NCI-H524 (cell line): ENCODE measurements at regions not wholly inside any gene's neighbourhood (a gene's known extent, or its start where the extent isn't known, plus 50 kb on each side); places are given as distances from the start of the nearest gene placed in this dataset.
A peak's percentile ranks its signal among the peaks of the same experiment; 100 is the strongest.
"Not testable (repeated sequence)": the region's sequence is repeated elsewhere in the genome, so short reads cannot be mapped to it uniquely, and the experiment has no call there.

ENCODE experiments used
- DNase-seq, 2 experiments: peaks; one replicate each; lab custom pipeline; 2025; lab: John Stamatoyannopoulos, UW

- DNase-seq, result no peak
These were observed 1236.6 kb downstream of the GATA3 start for GRCh38 chr10:9291081-9291480.

- peak in 1 of 2 experiments; percentile 33 for DNase-seq
These were observed 1239.7 kb downstream of the GATA3 start for GRCh38 chr10:9294132-9294663.

GRCh38 chr10:9294865-9295264 is 1240.4 kb downstream of the GATA3 start:
- peak in 1 of 2 experiments; percentile 53 for DNase-seq

GRCh38 chr10:9296190-9296589 is 1241.7 kb downstream of the GATA3 start:
- DNase-seq, result no peak

GRCh38 chr10:9297580-9297979 is 1243.1 kb downstream of the GATA3 start:
- no peak for DNase-seq

GRCh38 chr10:9299966-9300365 is 1245.5 kb downstream of the GATA3 start:
- no peak for DNase-seq

- peak in 1 of 2 experiments; percentile 0 for DNase-seq
These were observed 1246.7 kb downstream of the GATA3 start for GRCh38 chr10:9301148-9301547.

- no peak for DNase-seq
These were observed 1247.1 kb downstream of the GATA3 start for GRCh38 chr10:9301554-9301953.

- peak in 1 of 2 experiments; percentile 34 for DNase-seq
These were observed 1247.8 kb downstream of the GATA3 start for GRCh38 chr10:9302140-9302746.

- peak in 1 of 2 experiments; percentile 9 for DNase-seq
These were observed 1250.6 kb downstream of the GATA3 start for GRCh38 chr10:9305018-9305655.

GRCh38 chr10:9311702-9312499 is 1257.4 kb downstream of the GATA3 start:
- DNase-seq, result no peak

GRCh38 chr10:9315292-9315691 is 1260.8 kb downstream of the GATA3 start:
- DNase-seq, result no peak

GRCh38 chr10:9331583-9332008 is 1277.1 kb downstream of the GATA3 start:
- DNase-seq, result peak in 1 of 2 experiments; percentile 42

GRCh38 chr10:9334270-9334669 is 1279.8 kb downstream of the GATA3 start:
- no peak for DNase-seq

GRCh38 chr10:9339716-9340115 is 1285.2 kb downstream of the GATA3 start:
- no peak for DNase-seq

GRCh38 chr10:9342885-9343570 is 1288.5 kb downstream of the GATA3 start:
- DNase-seq, result peak in 1 of 2 experiments; percentile 18

- DNase-seq, result not testable (repeated sequence)
These were observed 1293.4 kb downstream of the GATA3 start for GRCh38 chr10:9347933-9348332.

GRCh38 chr10:9357471-9357870 is 1303.0 kb downstream of the GATA3 start:
- DNase-seq, result no peak

- DNase-seq, result no peak
These were observed 1308.2 kb downstream of the GATA3 start for GRCh38 chr10:9362721-9363120.

- DNase-seq, result no peak
These were observed 1324.7 kb downstream of the GATA3 start for GRCh38 chr10:9379183-9379582.

GRCh38 chr10:9381733-9382532 is 1327.4 kb downstream of the GATA3 start:
- no peak for DNase-seq
